MCF 10A (cell line): ENCODE measurements at regions not wholly inside any gene's neighbourhood (a gene's known extent, or its start where the extent isn't known, plus 50 kb on each side); places are given as distances from the start of the nearest gene placed in this dataset.

ENCODE experiments used
- BruUV-seq: library from RNA; stranded (reverse); fragments of 400-500 nt; replicated peaks from 2 replicates; lab custom pipeline; 2021; lab: Mats Ljungman, UMichigan
- CTCF ChIA-PET: fragments of 300-600 bp; sonication (Branson Sonifier 250); formaldehyde crosslinking; extraction: SDS; loops from one replicate; lab custom pipeline; 2021; ENCODE audit warnings: antibody characterized with exemption, inconsistent platforms; lab: Yijun Ruan, JAX
- POLR2A ChIA-PET: fragments of 300-600, 350-650 bp; sonication (Branson Sonifier 250); formaldehyde crosslinking; extraction: SDS; loops from one replicate; lab custom pipeline; 2020; ENCODE audit warnings: antibody characterized with exemption, inconsistent platforms; lab: Yijun Ruan, JAX
- DNase-seq: peaks from one replicate; pipeline ENCODE4 v3.0.0-alpha.2; 2018; ENCODE audit not compliant: unreplicated experiment
- H3K27ac Mint-ChIP-seq: one replicate; pipeline ENCODE4 v1.8.0; 2022; ENCODE audit warnings: mild to moderate bottlenecking, low read depth, mixed read lengths; ENCODE audit not compliant: unreplicated experiment
- H3K27me3 Mint-ChIP-seq: one replicate; pipeline ENCODE4 v1.8.0; 2022; ENCODE audit warnings: mixed read lengths; ENCODE audit not compliant: insufficient read depth, unreplicated experiment
- H3K36me3 Mint-ChIP-seq: one replicate; pipeline ENCODE4 v1.8.0; 2022; ENCODE audit warnings: mild to moderate bottlenecking, moderate library complexity, mixed read lengths; ENCODE audit not compliant: insufficient read depth, unreplicated experiment
- H3K4me1 Mint-ChIP-seq: one replicate; pipeline ENCODE4 v1.8.0; 2022; ENCODE audit warnings: mixed read lengths; ENCODE audit not compliant: insufficient read depth, unreplicated experiment
- H3K4me3 Mint-ChIP-seq: one replicate; pipeline ENCODE4 v1.8.0; 2022; ENCODE audit warnings: mild to moderate bottlenecking, moderate library complexity, mixed read lengths; ENCODE audit not compliant: unreplicated experiment
- H3K9me3 Mint-ChIP-seq: one replicate; pipeline ENCODE4 v1.8.0; 2022; ENCODE audit warnings: mixed read lengths; ENCODE audit not compliant: unreplicated experiment
- CTCF ChIP-seq: fragments of 200-600 bp; IDR thresholded peaks from one replicate; pipeline ENCODE4 v1.8.0; 2022; ENCODE audit warnings: antibody characterized with exemption, mild to moderate bottlenecking; ENCODE audit not compliant: unreplicated experiment
- intact Hi-C: fragments of 100-400 bp; cut with micrococcal nuclease; formaldehyde crosslinking; loops from 2 replicates; pipeline ENCODE4 v1.14.1; 2022

- no peaks in the 10 kb centered on the region for H3K27me3 Mint-ChIP-seq
- ChIA-PET CTCF (interaction anchor here (0.6 kb wide), 1 partner anchor 1126 kb away, joined by 3 read pairs; no protein-coding TSS in a partner anchor), POLR2A (interaction anchor here (0.6 kb wide), 1 partner anchor 158 kb away, joined by 3 read pairs; no protein-coding TSS in a partner anchor)
- H3K9me3 Mint-ChIP-seq = no peaks in the 10 kb centered on the region
- BruUV-seq = no TSS peak
- no peak overlapping the region for H3K4me3 Mint-ChIP-seq
- H3K4me1 Mint-ChIP-seq = no peaks in the 10 kb centered on the region
- peak overlapping the region; percentile 23 for H3K27ac Mint-ChIP-seq
- intact Hi-C loops = no loop called here
- TF ChIP-seq CTCF = no peak
- peak; percentile 32 for DNase-seq
- no peaks in the 10 kb centered on the region for H3K36me3 Mint-ChIP-seq
Measured at GRCh38 chr1:80417671-80418070, 1383.1 kb upstream of the ADGRL2 start.

DNA sequence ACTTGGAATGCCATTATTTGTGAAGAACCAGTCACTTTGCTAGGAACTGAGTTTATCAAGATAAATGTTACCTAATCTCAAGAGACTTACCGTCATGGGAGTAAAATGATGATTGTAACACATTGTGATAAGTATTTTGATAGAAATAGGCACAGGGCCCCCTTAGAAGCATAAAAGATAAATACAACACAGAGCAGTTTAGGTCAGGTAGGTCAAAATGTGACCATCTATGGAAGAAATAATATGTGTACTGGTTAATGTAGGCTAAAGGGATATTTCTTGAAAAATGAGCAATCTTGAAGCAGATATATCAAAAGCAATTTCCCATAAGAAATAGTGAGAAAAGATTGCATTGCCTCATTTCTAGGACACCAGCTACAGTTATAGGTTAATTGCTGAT is 1386.8 kb upstream of the ADGRL2 start:
- no peaks in the 10 kb centered on the region for H3K36me3 Mint-ChIP-seq
- H3K27me3 Mint-ChIP-seq = no peaks in the 10 kb centered on the region
- no peak overlapping the region for H3K4me3 Mint-ChIP-seq
- H3K27ac Mint-ChIP-seq = no peak overlapping the region
- BruUV-seq = no TSS peak
- H3K9me3 Mint-ChIP-seq = peaks cover 6% of the 10 kb centered on the region
- CTCF ChIA-PET = interaction anchor here (0.5 to 0.6 kb wide), 2 partner anchors 463 to 799 kb away, joined by 3 read pairs; no protein-coding TSS in a partner anchor
- intact Hi-C loops = no loop called here
- DNase-seq = no peak
- no peaks in the 10 kb centered on the region for H3K4me1 Mint-ChIP-seq
- no peak for TF ChIP-seq CTCF
- POLR2A ChIA-PET = interaction anchor here (0.7 kb wide), 2 partner anchors 823 to 914 kb away, joined by 3 to 4 read pairs; no protein-coding TSS in a partner anchor

GRCh38 chr1:80410233-80410632 is 1390.5 kb upstream of the ADGRL2 start:
- ChIA-PET POLR2A (no interaction called here), CTCF (interaction anchor here (1.1 kb wide), 1 partner anchor 10 kb away, joined by 3 read pairs; no protein-coding TSS in a partner anchor)
- Mint-ChIP-seq H3K36me3 (no peaks in the 10 kb centered on the region), H3K4me3 (no peak overlapping the region), H3K9me3 (peaks cover 6% of the 10 kb centered on the region), H3K27ac (no peak overlapping the region), H3K27me3 (no peaks in the 10 kb centered on the region), H3K4me1 (no peaks in the 10 kb centered on the region)
- intact Hi-C loops = no loop called here
- DNase-seq = no peak
- no peak for TF ChIP-seq CTCF
- BruUV-seq = no TSS peak

DNA sequence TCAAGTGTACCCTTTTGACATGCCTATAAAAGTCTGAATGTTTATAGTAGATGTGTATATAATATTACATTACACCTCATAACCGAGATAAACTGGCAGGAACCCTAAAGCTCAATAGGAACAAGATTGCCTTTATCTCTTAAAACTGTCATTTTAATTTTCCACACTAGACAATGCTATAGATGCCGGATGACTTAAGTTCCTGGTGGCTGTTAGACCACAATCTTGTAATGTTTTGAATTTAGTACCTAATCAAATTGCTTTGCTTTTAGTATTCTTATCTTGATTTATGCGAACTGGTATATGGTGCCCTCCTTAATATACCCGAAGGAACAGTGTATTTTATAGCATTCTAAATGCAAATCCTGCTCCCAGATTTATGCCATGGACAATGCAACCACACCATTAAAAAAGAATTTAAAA is 1397.0 kb upstream of the ADGRL4 start:
- no peaks in the 10 kb centered on the region for H3K4me1 Mint-ChIP-seq
- POLR2A ChIA-PET = interaction anchor here (0.6 kb wide), 1 partner anchor 23 kb away, joined by 5 read pairs; no protein-coding TSS in a partner anchor
- no peak overlapping the region for H3K4me3 Mint-ChIP-seq
- no peaks in the 10 kb centered on the region for H3K27me3 Mint-ChIP-seq
- H3K9me3 Mint-ChIP-seq = peaks cover 9% of the 10 kb centered on the region
- TF ChIP-seq CTCF = no peak
- intact Hi-C loops = no loop called here
- H3K36me3 Mint-ChIP-seq = no peaks in the 10 kb centered on the region
- no peak for DNase-seq
- no TSS peak for BruUV-seq
- CTCF ChIA-PET = no interaction called here
- H3K27ac Mint-ChIP-seq = no peak overlapping the region
